Gastrocnemius medialis (tissue), 4 donors: ENCODE measurements at regions not wholly inside any gene's neighbourhood (a gene's known extent, or its start where the extent isn't known, plus 50 kb on each side); places are given as distances from the start of the nearest gene placed in this dataset.

Source experiments
- CTCF ChIP-seq, 5 experiments: fragments of 450-650 bp in 3 of 5; fragments of 200-600 bp in 2 of 5; sonication (generic) in 2 of 5; IDR thresholded peaks in 4 of 5; conservative IDR thresholded peaks in 1 of 5; 1 replicate in 4 of 5; 2 replicates in 1 of 5; pipeline ENCODE4 v1.5.1; 2016 to 2019; ENCODE audit warnings: antibody characterized with exemption in 5 of 5, mild to moderate bottlenecking in 3 of 5, moderate library complexity in 3 of 5
- POLR2A ChIP-seq, 2 donors: fragments of 450-650 bp; IDR thresholded peaks; one replicate each; pipeline ENCODE4 v1.6.1; 2017; ENCODE audit warnings: antibody characterized with exemption in 2 of 2, mild to moderate bottlenecking in 2 of 2, moderate library complexity in 2 of 2

- TF ChIP-seq CTCF (IDR thresholded peaks at IDR 0.05 in 4 of 5, conservative IDR thresholded peaks at IDR 0.05 in 1 of 5) = no peak
- no peak for TF ChIP-seq POLR2A (IDR thresholded peaks at IDR 0.05)
These were observed 203.5 kb upstream of the DCC start for GRCh38 chr18:52136532-52136931.
